Cardiac fibroblast (primary cell): ENCODE measurements at regions not wholly inside any gene's neighbourhood (a gene's known extent, or its start where the extent isn't known, plus 50 kb on each side); places are given as distances from the start of the nearest gene placed in this dataset.

ENCODE experiments used
- DNase-seq, 2 donors: peaks; one replicate each; pipeline versions ENCODE4 v3.0.0 to v3.0.0-alpha.2; 2010; ENCODE audit warnings: low read depth in 2 of 2
- H3K4me3 ChIP-seq, 2 donors: replicated peaks in 1 of 2; 1 replicate in 1 of 2; 2 replicates in 1 of 2; pipeline ENCODE4 v1.5.1; 2011; ENCODE audit warnings: low read depth in 2 of 2, low read length in 2 of 2, mild to moderate bottlenecking in 2 of 2, moderate library complexity in 1 of 2
- CTCF ChIP-seq: IDR thresholded peaks from one replicate; pipeline ENCODE4 v1.5.1; 2011; ENCODE audit warnings: low read depth, mild to moderate bottlenecking, low read length, inconsistent platforms

GRCh38 chr12:19852100-19852855 lies 413.0 kb downstream of the AEBP2 start:
- no peak overlapping the region for H3K4me3 ChIP-seq
- no peak for DNase-seq
- no peak for TF ChIP-seq CTCF

- DNase-seq, result peak in 1 of 2 donors; percentile 51
- no peak for TF ChIP-seq CTCF
- no peak overlapping the region for H3K4me3 ChIP-seq
These were observed 416.6 kb downstream of the AEBP2 start for GRCh38 chr12:19855851-19856250.

GRCh38 chr12:19856389-19856788 lies 417.1 kb downstream of the AEBP2 start:
- TF ChIP-seq CTCF, result no peak
- no peak overlapping the region for H3K4me3 ChIP-seq
- DNase-seq, result peak; percentile 25 to 72

GRCh38 chr12:19857204-19857603 lies 417.9 kb downstream of the AEBP2 start:
- DNase-seq, result no peak
- no peak overlapping the region for H3K4me3 ChIP-seq
- TF ChIP-seq CTCF, result no peak

GRCh38 chr12:19867151-19867550 lies 427.9 kb downstream of the AEBP2 start:
- DNase-seq, result no peak
- TF ChIP-seq CTCF, result no peak
- no peak overlapping the region for H3K4me3 ChIP-seq

GRCh38 chr12:19867970-19868369 lies 428.7 kb downstream of the AEBP2 start:
- no peak for TF ChIP-seq CTCF
- H3K4me3 ChIP-seq, result no peak overlapping the region
- DNase-seq, result no peak

- H3K4me3 ChIP-seq, result no peak overlapping the region
- TF ChIP-seq CTCF, result no peak
- peak in 1 of 2 donors; percentile 47 for DNase-seq
These were observed 430.1 kb downstream of the AEBP2 start for GRCh38 chr12:19869413-19869812.
